Panc1 (cell line): ENCODE measurements at regions not wholly inside any gene's neighbourhood (a gene's known extent, or its start where the extent isn't known, plus 50 kb on each side); places are given as distances from the start of the nearest gene placed in this dataset.

ENCODE experiments used
- POLR2AphosphoS5 ChIP-seq: IDR thresholded peaks from 2 replicates; pipeline ENCODE4 v1.6.1; 2012; ENCODE audit warnings: mild to moderate bottlenecking, low read depth, low read length, moderate library complexity
- SIN3A ChIP-seq: IDR thresholded peaks from 2 replicates; pipeline ENCODE4 v1.6.1; 2012; ENCODE audit warnings: low read depth, mild to moderate bottlenecking, low read length, moderate library complexity, borderline replicate concordance; ENCODE audit not compliant: insufficient read depth
- TF ChIP-seq, protein P1 (sequence below): fragments of 450-650 bp; IDR thresholded peaks from 2 replicates; pipeline ENCODE4 v1.5.1; 2017; ENCODE audit warnings: mild to moderate bottlenecking
- TF ChIP-seq, protein P2 (sequence below), 2 experiments: IDR thresholded peaks; 2 replicates each; pipeline ENCODE4 v1.6.1; 2011 to 2012; ENCODE audit warnings: low read depth in 2 of 2, control low read depth in 1 of 2, low read length in 1 of 2, mild to moderate bottlenecking in 1 of 2, moderate library complexity in 1 of 2; ENCODE audit not compliant: insufficient read depth in 1 of 2

DNA sequence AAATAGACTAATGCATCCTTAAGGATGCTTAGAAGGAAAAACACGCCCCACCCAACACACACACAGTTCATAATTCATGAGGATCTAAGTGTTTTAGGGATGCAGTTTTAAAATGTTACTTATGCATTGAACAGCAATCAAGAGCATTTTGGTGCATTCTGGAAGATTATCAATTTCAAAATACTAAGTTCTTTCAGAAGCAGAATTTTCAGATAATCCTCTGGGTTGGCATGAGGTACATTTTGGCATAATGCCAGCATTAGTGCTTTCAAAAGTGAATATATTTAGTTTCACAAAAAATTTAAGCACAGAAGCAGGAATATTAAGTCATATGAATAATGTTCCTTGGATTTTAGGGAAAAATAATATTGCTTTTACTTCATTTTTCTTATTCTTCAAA lies 937.1 kb downstream of the REEP3 start:
- TF ChIP-seq, protein P1, sequence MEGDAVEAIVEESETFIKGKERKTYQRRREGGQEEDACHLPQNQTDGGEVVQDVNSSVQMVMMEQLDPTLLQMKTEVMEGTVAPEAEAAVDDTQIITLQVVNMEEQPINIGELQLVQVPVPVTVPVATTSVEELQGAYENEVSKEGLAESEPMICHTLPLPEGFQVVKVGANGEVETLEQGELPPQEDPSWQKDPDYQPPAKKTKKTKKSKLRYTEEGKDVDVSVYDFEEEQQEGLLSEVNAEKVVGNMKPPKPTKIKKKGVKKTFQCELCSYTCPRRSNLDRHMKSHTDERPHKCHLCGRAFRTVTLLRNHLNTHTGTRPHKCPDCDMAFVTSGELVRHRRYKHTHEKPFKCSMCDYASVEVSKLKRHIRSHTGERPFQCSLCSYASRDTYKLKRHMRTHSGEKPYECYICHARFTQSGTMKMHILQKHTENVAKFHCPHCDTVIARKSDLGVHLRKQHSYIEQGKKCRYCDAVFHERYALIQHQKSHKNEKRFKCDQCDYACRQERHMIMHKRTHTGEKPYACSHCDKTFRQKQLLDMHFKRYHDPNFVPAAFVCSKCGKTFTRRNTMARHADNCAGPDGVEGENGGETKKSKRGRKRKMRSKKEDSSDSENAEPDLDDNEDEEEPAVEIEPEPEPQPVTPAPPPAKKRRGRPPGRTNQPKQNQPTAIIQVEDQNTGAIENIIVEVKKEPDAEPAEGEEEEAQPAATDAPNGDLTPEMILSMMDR = no peak
- no peak for TF ChIP-seq SIN3A
- TF ChIP-seq, protein P2, sequence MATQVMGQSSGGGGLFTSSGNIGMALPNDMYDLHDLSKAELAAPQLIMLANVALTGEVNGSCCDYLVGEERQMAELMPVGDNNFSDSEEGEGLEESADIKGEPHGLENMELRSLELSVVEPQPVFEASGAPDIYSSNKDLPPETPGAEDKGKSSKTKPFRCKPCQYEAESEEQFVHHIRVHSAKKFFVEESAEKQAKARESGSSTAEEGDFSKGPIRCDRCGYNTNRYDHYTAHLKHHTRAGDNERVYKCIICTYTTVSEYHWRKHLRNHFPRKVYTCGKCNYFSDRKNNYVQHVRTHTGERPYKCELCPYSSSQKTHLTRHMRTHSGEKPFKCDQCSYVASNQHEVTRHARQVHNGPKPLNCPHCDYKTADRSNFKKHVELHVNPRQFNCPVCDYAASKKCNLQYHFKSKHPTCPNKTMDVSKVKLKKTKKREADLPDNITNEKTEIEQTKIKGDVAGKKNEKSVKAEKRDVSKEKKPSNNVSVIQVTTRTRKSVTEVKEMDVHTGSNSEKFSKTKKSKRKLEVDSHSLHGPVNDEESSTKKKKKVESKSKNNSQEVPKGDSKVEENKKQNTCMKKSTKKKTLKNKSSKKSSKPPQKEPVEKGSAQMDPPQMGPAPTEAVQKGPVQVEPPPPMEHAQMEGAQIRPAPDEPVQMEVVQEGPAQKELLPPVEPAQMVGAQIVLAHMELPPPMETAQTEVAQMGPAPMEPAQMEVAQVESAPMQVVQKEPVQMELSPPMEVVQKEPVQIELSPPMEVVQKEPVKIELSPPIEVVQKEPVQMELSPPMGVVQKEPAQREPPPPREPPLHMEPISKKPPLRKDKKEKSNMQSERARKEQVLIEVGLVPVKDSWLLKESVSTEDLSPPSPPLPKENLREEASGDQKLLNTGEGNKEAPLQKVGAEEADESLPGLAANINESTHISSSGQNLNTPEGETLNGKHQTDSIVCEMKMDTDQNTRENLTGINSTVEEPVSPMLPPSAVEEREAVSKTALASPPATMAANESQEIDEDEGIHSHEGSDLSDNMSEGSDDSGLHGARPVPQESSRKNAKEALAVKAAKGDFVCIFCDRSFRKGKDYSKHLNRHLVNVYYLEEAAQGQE (IDR thresholded peaks at IDR 0.05; ENCODE audit: insufficient read depth in 1 of 2, low read depth in 2 of 2, low read length in 1 of 2) = no peak
- no peak for TF ChIP-seq POLR2AphosphoS5
